Activated CD4-positive, alpha-beta T cell treated with anti-CD3 and anti-CD28 coated beads, Interleukin-2, amount 10 ng/mL, durations not matched to agents 24 days and 14 days (primary cell): ENCODE measurements at regions not wholly inside any gene's neighbourhood (a gene's known extent, or its start where the extent isn't known, plus 50 kb on each side); places are given as distances from the start of the nearest gene placed in this dataset.
"Not testable (repeated sequence)": the region's sequence is repeated elsewhere in the genome, so short reads cannot be mapped to it uniquely, and the experiment has no call there.

Experiments used
- DNase-seq: peaks from one replicate; pipeline ENCODE4 v3.0.0; 2022
- H3K27ac Mint-ChIP-seq: one replicate; pipeline ENCODE4 v1.8.0; 2022; ENCODE audit warnings: mild to moderate bottlenecking, mixed read lengths
- H3K27me3 Mint-ChIP-seq: one replicate; pipeline ENCODE4 v1.8.0; 2022; ENCODE audit warnings: mixed read lengths
- H3K36me3 Mint-ChIP-seq: one replicate; pipeline ENCODE4 v1.8.0; 2022; ENCODE audit warnings: low read depth, mild to moderate bottlenecking, mixed read lengths
- H3K4me1 Mint-ChIP-seq: one replicate; pipeline ENCODE4 v1.8.0; 2021; ENCODE audit warnings: mixed read lengths
- H3K4me3 Mint-ChIP-seq: one replicate; pipeline ENCODE4 v1.8.0; 2022; ENCODE audit warnings: mild to moderate bottlenecking, moderate library complexity, mixed read lengths
- H3K9me3 Mint-ChIP-seq: one replicate; pipeline ENCODE4 v1.8.0; 2021; ENCODE audit warnings: mixed read lengths
- intact Hi-C: fragments of 100-400 bp; cut with micrococcal nuclease; formaldehyde crosslinking; loops from one replicate; pipeline ENCODE4 v1.15.1; 2023

DNA sequence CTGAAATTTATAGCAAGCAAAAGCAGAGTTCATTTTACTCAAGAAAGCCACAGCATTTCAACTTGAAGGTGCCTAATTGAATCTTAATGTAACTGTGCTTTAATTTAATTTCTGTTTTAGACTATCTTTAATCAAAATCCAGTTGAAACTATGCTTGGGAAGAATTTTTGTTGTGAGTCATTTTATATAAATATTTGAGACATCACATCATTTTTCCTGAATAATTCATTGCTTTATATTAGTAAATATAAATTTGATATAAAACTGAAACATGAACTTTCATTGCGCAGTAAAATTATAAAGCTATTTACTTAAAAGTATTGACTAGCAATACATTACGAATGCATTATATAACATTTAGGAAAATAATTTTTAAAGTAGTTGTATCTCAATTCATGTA, 1937.1 kb upstream of the CDH9 start:
- Mint-ChIP-seq H3K27me3 (no peaks in the 10 kb centered on the region), H3K27ac (no peak overlapping the region), H3K4me3 (no peak overlapping the region), H3K36me3 (no peaks in the 10 kb centered on the region), H3K9me3 (peaks cover 4% of the 10 kb centered on the region), H3K4me1 (no peaks in the 10 kb centered on the region)
- no peak for DNase-seq
- intact Hi-C loops = no loop called here

GRCh38 chr5:28967848-28968247, 1929.5 kb upstream of the CDH9 start:
- H3K9me3 Mint-ChIP-seq = no peaks in the 10 kb centered on the region
- H3K27me3 Mint-ChIP-seq = no peaks in the 10 kb centered on the region
- no peaks in the 10 kb centered on the region for H3K36me3 Mint-ChIP-seq
- intact Hi-C loops = no loop called here
- no peaks in the 10 kb centered on the region for H3K4me1 Mint-ChIP-seq
- H3K4me3 Mint-ChIP-seq = no peak overlapping the region
- DNase-seq = no peak
- no peak overlapping the region for H3K27ac Mint-ChIP-seq

DNA sequence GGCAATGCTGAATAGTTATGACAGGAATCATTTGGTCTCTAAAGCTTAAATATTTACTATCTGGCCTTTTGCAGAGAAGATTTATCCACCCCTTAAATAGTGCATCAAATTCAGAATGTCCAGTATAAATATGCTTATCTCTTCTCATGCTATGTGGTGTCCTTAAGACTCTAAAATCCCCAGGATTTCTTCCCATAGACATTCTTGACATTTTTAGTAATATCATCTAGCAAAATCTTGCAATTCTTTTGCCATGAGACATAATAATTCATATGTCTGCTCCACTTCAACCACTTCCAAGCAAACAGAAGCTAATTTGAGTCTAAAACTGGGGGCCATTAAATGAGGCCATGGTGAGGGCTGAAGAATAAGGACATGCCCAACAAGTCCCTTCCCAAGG, 1923.4 kb upstream of the CDH9 start:
- Mint-ChIP-seq H3K9me3 (peaks cover 7% of the 10 kb centered on the region), H3K27ac (no peak overlapping the region)

DNA sequence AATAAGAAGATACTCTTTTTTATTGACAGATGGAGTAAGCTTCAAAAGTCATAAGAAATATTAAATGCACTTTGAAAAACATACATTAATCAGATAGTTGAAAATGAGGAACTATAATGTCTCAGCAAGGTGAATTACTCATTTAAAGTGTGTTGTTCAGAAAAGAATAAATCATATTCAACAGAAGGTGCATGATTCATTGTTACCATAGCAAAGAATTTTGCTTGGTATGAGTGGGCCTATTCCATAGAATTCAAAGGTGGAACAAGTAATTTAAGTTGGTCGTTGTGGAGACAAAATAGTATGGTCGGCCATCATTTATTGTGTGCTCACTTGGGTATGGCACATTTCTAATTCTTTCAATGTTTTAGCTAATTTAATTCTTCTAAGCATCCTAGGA, 1920.2 kb upstream of the CDH9 start:
- Mint-ChIP-seq H3K27me3 (no peaks in the 10 kb centered on the region), H3K4me1 (no peaks in the 10 kb centered on the region), H3K9me3 (peaks cover 7% of the 10 kb centered on the region), H3K36me3 (no peaks in the 10 kb centered on the region), H3K27ac (no peak overlapping the region), H3K4me3 (no peak overlapping the region)
- DNase-seq = no peak
- intact Hi-C loops = no loop called here

More for the DNA sequence above, 1923.4 kb upstream of the CDH9 start:
- no peaks in the 10 kb centered on the region for H3K36me3 Mint-ChIP-seq
- DNase-seq = no peak
- no peaks in the 10 kb centered on the region for H3K4me1 Mint-ChIP-seq
- no peak overlapping the region for H3K4me3 Mint-ChIP-seq
- no peaks in the 10 kb centered on the region for H3K27me3 Mint-ChIP-seq
- intact Hi-C loops = no loop called here

DNA sequence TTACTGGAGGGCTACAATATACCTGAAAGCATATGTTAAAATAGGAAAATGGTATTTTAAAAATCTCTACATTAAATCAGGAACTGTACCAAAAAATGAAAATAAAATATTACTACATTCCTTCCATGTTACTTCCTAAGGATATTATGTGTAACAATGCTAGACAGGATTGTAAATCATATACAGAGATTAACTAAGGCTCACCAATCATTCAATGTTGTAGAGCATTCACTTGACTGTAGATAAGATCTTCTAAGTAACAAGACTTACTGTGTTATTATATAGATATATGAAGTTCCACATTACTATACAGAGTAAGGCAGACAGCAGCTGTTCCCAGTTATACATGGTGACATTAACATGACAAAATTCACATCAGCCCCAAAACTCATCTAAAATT, 1919.1 kb upstream of the CDH9 start:
- intact Hi-C loops = no loop called here
- H3K4me1 Mint-ChIP-seq = no peaks in the 10 kb centered on the region
- H3K27ac Mint-ChIP-seq = no peak overlapping the region

GRCh38 chr5:28954074-28954473, 1915.7 kb upstream of the CDH9 start:
- intact Hi-C loops = no loop called here
- Mint-ChIP-seq H3K4me1 (no peaks in the 10 kb centered on the region), H3K27ac (no peak overlapping the region), H3K36me3 (no peaks in the 10 kb centered on the region), H3K4me3 (no peak overlapping the region), H3K9me3 (peaks cover 11% of the 10 kb centered on the region), H3K27me3 (no peaks in the 10 kb centered on the region)
- no peak for DNase-seq

More for the DNA sequence above, 1919.1 kb upstream of the CDH9 start:
- H3K4me3 Mint-ChIP-seq = no peak overlapping the region
- H3K9me3 Mint-ChIP-seq = peaks cover 11% of the 10 kb centered on the region
- H3K36me3 Mint-ChIP-seq = no peaks in the 10 kb centered on the region
- DNase-seq = no peak
- H3K27me3 Mint-ChIP-seq = no peaks in the 10 kb centered on the region

- H3K4me1 Mint-ChIP-seq = no peaks in the 10 kb centered on the region
- H3K27ac Mint-ChIP-seq = no peak overlapping the region
- intact Hi-C loops = no loop called here
- H3K9me3 Mint-ChIP-seq = peaks cover 7% of the 10 kb centered on the region
- H3K4me3 Mint-ChIP-seq = no peak overlapping the region
- no peak for DNase-seq
- no peaks in the 10 kb centered on the region for H3K27me3 Mint-ChIP-seq
- H3K36me3 Mint-ChIP-seq = no peaks in the 10 kb centered on the region
Measured at GRCh38 chr5:28947865-28948264, 1909.5 kb upstream of the CDH9 start.

- no peaks in the 10 kb centered on the region for H3K36me3 Mint-ChIP-seq
- H3K4me3 Mint-ChIP-seq = no peak overlapping the region
- peaks cover 3% of the 10 kb centered on the region for H3K9me3 Mint-ChIP-seq
- intact Hi-C loops = no loop called here
- H3K4me1 Mint-ChIP-seq = no peaks in the 10 kb centered on the region
- DNase-seq = no peak
- no peak overlapping the region for H3K27ac Mint-ChIP-seq
- no peaks in the 10 kb centered on the region for H3K27me3 Mint-ChIP-seq
Measured at GRCh38 chr5:28945859-28946258, 1907.5 kb upstream of the CDH9 start.

- H3K36me3 Mint-ChIP-seq, intact Hi-C loops, H3K4me1 Mint-ChIP-seq, DNase-seq, H3K4me3 Mint-ChIP-seq, H3K27me3 Mint-ChIP-seq, H3K27ac Mint-ChIP-seq, H3K9me3 Mint-ChIP-seq: not testable (repeated sequence)
Measured at GRCh38 chr5:28929366-28929765, 1891.0 kb upstream of the CDH9 start.

- H3K4me1 Mint-ChIP-seq, intact Hi-C loops, H3K36me3 Mint-ChIP-seq, H3K4me3 Mint-ChIP-seq, H3K27ac Mint-ChIP-seq, H3K9me3 Mint-ChIP-seq, H3K27me3 Mint-ChIP-seq, DNase-seq: not testable (repeated sequence)
Measured at GRCh38 chr5:28928327-28928790, 1890.0 kb upstream of the CDH9 start.

DNA sequence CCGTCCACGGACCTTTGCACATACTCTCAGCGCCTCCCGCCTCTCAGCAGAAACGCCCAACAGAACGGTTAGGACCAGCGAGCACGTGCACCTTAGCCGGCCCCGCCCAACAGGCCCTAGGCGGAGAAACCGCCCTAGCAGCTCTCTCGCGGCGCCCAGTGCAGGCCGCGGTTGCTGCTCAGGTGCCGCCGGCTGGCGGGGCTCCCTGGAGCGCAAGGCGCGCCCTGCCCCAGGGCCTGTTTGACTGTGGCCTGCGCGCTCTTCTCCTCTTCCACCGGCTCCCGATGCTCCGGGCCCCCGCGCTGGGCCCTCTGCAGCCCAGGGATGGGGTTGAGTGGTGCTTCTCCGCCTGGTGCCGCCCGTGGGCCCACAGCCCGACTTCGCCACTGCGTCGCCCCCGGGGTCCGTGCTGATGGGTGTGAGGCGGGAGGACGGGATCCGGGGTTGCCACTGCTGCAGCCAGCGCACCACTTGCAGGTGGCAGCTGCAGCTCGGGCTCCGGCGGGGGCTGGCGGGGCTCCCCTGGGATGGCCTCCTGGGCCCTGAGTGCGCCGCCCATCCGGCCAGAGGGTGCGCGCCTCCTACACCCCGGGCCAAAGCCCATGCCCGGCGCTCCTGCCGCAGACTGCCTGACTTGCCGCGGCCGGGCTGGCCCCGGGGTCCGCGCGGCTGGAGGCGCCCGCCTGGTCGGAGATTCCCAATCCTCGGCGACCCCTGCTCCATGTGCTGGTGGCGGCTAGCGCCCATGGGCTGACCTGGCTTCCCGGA, 1889.4 kb upstream of the CDH9 start:
- Mint-ChIP-seq H3K27ac (no peak overlapping the region), H3K4me1 (no peaks in the 10 kb centered on the region), H3K36me3 (no peaks in the 10 kb centered on the region), H3K27me3 (no peaks in the 10 kb centered on the region), H3K4me3 (no peak overlapping the region), H3K9me3 (peaks cover 3% of the 10 kb centered on the region)
- no peak for DNase-seq
- intact Hi-C loops = no loop called here

GRCh38 chr5:28926422-28926821, 1888.0 kb upstream of the CDH9 start:
- H3K27ac Mint-ChIP-seq = no peak overlapping the region
- intact Hi-C loops = no loop called here
- DNase-seq = no peak
- H3K4me3 Mint-ChIP-seq = no peak overlapping the region
- H3K27me3 Mint-ChIP-seq = no peaks in the 10 kb centered on the region
- no peaks in the 10 kb centered on the region for H3K36me3 Mint-ChIP-seq
- no peaks in the 10 kb centered on the region for H3K4me1 Mint-ChIP-seq
- H3K9me3 Mint-ChIP-seq = peaks cover 7% of the 10 kb centered on the region

GRCh38 chr5:28917631-28918030, 1879.2 kb upstream of the CDH9 start:
- intact Hi-C loops = no loop called here
- H3K4me1 Mint-ChIP-seq = no peaks in the 10 kb centered on the region
- H3K27ac Mint-ChIP-seq = no peak overlapping the region
- H3K4me3 Mint-ChIP-seq = no peak overlapping the region
- peaks cover 4% of the 10 kb centered on the region for H3K9me3 Mint-ChIP-seq
- DNase-seq = no peak
- H3K27me3 Mint-ChIP-seq = no peaks in the 10 kb centered on the region
- H3K36me3 Mint-ChIP-seq = no peaks in the 10 kb centered on the region

GRCh38 chr5:28914297-28914696, 1875.9 kb upstream of the CDH9 start:
- H3K9me3 Mint-ChIP-seq = no peaks in the 10 kb centered on the region
- intact Hi-C loops = no loop called here
- H3K36me3 Mint-ChIP-seq = no peaks in the 10 kb centered on the region
- H3K4me1 Mint-ChIP-seq = no peaks in the 10 kb centered on the region
- H3K27ac Mint-ChIP-seq = no peak overlapping the region
- no peaks in the 10 kb centered on the region for H3K27me3 Mint-ChIP-seq
- DNase-seq = no peak
- no peak overlapping the region for H3K4me3 Mint-ChIP-seq

- no peaks in the 10 kb centered on the region for H3K4me1 Mint-ChIP-seq
- intact Hi-C loops = no loop called here
- H3K36me3 Mint-ChIP-seq = no peaks in the 10 kb centered on the region
- H3K9me3 Mint-ChIP-seq = no peaks in the 10 kb centered on the region
- no peak overlapping the region for H3K4me3 Mint-ChIP-seq
- H3K27ac Mint-ChIP-seq = no peak overlapping the region
- DNase-seq = no peak
- no peaks in the 10 kb centered on the region for H3K27me3 Mint-ChIP-seq
Measured at GRCh38 chr5:28903643-28904042, 1865.3 kb upstream of the CDH9 start.
